HG03103 (cell line): ENCODE measurements at regions not wholly inside any gene's neighbourhood (a gene's known extent, or its start where the extent isn't known, plus 50 kb on each side); places are given as distances from the start of the nearest gene placed in this dataset.

Experiments used
- ATAC-seq: cut with Tn5 transposase; IDR thresholded peaks from one replicate; pipeline ENCODE4 v1.9.1; 2021; ENCODE audit warnings: low read depth; ENCODE audit not compliant: unreplicated experiment

DNA sequence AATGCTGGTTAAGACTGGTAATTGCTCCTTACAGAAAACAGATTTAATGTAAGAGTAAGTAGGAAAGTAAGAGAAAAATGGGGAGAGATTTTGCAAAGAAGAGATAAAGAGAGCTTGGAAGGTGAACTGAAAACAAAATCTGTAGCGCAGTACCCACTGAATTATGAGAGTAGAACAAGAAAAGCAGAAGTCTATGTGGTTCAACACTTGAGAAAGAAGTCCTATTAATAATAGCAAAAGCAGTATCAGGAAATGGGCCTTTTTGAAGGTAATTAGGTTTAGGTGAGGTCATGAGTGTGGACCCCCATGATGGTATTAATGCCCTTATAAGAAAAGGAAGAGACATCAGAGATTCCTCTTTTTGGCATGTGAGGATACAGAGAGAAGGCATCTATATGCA is 460.6 kb downstream of the CETN3 start:
- ATAC-seq = no peak

DNA sequence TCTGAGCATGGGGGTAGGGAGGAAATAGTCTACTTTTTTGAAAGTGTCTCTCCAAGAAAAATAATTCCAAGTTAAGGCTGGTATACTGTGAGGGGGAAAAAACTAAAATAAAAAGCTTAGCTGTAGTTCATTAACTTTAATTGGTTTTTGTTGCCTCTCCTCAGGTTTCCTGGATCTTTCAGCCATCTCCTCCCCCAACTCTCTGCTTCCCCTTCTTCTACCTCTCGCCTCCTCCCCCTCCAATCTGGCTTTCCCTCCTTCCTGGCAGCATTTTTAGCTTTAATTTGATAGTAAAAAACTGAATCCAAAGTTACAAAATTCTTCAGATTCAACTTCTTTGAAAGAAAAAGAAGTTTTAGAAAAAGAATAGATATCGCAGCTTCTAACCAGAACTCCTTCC is 462.6 kb downstream of the CETN3 start:
- ATAC-seq = no peak

DNA sequence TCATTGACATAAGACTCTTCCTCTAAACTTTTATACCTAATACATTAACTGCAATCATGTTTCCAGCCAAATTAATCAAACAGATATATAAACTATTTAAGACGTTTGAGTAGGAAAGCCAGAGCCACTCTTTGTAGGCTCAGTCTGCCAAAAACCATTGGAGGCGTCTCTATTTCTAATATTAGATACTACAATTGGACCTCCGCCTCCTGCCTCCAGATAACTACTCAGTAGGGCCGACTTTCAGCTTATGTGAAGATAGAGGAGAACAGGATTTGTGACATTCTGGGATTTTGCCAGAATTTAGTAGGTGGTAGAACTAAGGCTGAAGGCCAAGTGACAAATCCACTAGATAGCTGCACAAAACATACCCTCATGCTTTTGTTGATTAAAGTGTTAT is 463.0 kb downstream of the CETN3 start:
- no peak for ATAC-seq

DNA sequence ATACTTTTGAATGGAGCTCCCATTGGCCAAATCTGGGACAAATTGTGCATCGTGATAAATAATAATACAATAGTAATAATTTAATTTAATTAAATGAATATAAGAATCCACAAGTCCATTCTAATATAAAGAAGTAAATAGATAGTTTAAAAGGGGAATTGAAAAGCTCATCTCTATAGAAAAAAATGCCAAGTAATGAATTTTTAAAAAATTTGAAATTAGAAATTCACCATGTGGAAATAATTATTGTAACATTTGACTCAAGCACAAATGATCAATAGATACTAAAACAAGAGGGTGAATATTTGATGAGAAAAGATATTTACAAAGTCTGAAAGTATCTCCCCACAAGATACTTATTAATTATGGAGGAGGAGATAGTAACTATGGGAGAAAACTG is 467.4 kb downstream of the CETN3 start:
- no peak for ATAC-seq

DNA sequence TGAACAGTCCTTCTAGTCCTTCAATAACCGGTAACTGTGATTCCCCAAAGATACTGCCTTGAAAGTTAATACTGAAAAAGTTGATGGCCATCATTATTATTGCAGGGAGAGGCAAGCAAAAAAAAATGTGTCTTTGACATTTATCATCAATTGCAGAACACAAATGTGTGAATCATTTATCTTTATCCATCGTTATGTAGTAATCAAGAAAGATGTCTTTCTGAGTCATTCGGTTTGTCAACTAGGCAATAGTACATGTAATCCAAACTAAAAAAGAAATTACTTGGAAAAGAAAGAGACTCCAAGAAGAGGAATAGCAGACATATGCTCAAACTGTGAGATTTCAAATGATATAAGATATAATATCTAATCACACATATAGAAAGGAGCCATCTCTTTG is 473.0 kb downstream of the CETN3 start:
- ATAC-seq = no peak

DNA sequence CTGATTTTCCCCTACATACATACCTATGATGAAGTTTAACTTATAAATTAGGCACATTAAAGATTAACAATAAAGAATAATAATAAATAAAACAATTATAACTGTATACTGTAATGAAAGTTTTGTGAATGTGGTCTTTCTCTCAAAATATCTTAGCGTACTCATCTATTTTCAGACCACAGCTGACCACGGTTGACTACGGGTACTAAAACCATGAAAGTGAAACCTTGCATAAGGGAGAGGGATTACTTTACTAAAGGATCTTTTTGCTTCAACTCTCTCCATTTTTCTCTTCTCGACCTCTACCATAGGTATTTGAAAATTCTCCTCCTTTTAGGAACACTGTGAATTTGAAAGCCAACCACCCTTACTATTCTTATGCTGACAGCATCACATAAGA is 475.5 kb downstream of the CETN3 start:
- ATAC-seq = no peak

DNA sequence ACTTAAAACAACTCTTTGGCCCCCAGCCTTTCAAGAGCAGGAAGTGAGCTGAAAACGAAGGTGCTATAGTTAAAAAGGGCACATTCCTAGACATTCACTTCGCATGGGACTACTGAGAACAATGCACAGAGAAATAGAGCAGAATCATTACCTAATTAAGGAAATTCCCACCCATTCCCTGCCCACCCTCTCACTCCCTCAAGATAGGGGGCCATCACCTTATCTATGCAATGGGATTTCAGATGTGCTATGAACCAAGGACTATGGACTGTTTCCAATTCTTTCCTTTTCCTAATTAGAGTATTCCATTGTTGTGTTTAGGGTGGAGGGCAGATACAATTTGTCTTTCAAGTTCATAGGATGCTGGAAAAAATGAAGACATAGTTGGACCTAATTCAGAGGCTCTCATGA is 476.8 kb downstream of the CETN3 start:
- ATAC-seq = no peak

DNA sequence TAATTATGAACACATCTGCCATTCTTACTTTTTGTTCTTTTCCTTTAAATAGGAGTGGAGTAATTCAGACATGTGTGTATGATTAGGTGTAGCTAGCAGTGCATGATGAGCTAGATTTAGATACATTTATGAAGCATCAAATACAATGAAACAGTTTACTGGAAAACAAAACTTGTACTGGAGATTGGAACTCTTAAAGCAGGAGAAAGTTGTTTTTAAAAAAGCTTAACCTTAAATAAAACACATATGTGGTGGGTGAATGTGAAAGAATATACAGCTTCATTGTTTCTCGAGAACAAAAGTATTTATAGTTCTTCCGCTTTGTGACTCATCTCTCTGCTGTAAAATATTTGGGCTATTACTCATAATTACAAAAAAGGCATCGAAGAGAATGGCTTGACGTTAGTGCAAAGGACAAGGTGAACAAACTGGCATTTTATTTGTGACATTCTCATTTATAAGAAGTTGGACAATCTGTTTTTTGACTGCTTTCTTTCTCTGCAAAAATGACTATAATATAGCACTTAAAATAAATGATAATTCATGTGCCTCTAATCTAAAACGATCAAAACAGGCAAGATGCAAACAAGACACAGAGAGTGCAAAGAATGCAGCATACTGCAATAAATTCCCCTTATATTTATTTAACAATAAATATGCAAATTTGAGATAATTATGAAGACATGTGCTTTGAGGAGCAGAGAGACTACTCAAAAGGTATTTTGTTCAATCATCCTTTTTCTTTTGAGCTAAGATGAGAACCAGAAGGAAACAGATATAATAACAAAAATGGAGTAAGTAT is 478.8 kb downstream of the CETN3 start:
- peak; percentile 76 for ATAC-seq

DNA sequence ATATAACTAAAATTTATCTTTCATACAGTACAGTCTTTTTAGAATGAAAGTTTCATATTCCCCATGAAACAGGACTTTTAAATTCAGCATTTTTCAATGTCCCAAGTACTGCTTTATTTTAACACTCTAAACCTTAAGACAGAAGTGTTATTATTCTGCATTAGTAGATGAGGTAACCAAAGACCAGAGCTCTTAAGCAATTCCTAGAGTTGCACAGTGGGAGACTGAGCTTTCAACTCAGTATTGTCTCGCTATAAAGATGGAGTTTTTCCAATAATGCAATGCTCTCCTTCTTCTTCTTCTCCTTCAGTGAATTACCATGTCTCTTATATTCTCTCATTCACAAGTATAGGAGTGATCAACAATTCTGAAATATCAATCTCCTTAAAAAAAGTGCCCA is 479.7 kb downstream of the CETN3 start:
- ATAC-seq = no peak

DNA sequence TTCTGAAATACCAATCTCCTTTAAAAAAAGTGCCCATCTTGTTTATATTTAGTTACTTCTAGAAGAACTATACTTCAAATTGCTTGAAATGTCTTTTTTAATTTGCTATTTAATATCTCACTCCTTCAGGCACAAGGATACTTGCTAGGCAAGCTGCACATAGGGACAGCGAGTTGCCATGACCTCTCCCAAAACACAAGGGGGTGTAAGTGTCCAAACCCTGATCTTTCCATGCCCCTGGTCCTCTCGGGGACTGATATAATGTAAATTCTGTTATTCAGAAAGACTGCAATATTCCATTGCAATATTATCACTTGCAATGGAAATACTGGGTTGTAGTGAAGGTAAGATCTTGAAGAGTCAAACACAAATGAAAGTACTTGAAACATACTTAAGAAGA is 480.4 kb downstream of the CETN3 start:
- ATAC-seq = no peak

DNA sequence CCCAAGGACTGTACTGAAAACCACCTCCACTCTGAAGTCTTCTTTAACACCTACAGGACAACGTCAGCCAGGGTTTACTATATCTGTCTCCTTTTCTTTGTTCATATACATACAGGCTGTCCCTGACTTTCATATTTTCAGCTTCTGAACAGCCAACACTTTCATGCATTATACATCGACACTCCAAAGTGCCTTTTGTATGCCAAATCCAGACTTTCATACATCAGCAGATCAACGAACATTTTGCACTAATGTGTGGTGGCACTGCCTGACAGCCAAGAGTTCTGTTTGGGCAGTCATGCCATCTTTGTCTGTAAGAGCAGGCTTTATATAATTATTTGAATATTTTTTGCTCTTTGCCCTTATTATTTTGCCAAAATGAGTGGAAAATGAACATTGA is 487.4 kb downstream of the CETN3 start:
- no peak for ATAC-seq

DNA sequence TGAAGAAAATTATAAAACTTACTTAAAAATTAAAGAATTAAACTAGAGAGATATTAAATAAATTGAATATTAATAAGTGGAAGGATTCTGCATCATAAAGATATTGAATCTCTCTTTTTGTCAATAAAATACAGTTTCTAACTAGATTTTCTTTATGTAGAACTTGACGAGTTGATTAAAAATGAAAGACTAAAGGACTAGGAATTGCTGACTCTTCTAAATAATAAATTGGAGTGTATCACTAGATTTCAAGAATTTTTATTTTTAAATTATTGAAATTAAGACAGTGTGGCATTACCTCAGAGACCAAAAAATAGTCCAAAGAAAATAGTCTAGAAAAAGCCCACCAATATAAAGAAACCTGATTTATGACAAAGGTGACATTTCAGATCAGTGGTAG is 492.4 kb downstream of the CETN3 start:
- ATAC-seq = no peak

DNA sequence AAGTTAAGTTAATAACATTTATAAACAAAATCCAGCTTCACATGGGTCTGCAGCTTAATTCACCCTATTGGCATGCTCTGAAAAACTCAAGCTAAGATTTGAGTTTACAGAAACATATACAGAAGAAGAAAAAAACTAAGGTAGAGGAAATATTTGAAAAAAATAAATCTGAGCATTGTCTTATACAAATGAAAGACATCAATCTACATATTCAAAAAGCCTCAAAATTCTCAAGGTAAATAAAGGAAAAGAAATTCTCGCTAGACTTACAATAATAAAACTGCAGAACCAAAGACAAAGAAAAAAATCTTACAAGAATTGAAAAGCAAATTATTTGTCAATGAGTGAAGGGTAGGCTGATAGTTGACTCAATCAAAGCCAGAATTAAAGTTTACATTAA is 493.4 kb downstream of the CETN3 start:
- ATAC-seq = no peak

DNA sequence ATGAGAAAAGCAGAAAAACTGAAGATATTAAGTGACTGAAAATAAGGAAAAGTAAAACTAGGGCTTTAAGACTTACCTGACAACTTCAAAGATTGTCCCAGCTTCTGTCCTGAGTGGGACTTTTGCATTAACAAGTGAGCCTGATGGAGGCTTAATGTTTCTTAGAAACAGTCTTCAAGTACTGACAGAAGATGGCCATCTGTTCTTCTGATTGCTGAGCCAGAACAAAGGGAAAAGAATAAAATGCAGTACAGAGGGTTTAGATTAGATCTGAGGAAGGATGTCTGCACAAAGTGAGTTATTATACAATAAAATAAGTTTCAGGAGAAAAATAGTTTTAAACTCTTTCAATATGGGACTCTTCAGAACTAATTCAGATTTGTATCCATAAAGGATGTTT is 500.7 kb downstream of the CETN3 start:
- no peak for ATAC-seq

DNA sequence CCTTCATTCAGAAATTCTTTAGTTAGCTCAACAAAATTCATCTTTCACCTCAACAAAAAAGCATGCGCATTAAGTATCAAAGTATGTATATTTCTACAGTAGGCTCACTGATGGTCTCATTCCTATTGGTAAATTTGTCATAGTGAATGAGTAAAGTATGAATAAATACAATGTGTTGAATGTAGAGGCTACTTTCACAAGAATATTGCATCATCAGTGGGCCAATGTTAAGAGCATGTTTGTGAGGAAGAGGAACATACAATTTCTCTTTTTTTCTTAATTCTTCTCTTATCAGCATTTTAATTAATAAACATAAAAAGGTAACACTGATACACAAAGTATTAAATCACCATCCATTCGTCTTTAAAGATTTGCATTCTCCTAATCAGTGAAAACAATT is 505.1 kb downstream of the CETN3 start:
- no peak for ATAC-seq

DNA sequence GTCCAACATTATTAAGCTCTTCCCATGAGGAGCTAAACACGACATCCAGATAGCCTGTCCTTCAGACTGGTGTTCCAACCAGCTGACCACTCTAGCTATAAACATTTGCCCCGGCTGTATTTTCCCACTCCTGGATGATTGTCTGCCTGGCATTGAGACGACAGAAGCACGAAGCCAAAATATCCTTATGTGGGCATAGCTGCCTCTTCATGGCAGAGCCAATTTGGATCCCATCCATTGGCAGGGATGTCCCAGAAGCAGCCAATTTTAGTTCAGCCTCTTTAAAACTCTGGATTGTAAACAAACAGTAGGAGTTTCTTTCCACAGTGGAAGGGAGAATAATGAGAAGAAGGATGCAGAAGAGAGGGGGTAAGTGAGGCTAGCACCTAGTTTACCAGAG is 507.6 kb downstream of the CETN3 start:
- no peak for ATAC-seq

DNA sequence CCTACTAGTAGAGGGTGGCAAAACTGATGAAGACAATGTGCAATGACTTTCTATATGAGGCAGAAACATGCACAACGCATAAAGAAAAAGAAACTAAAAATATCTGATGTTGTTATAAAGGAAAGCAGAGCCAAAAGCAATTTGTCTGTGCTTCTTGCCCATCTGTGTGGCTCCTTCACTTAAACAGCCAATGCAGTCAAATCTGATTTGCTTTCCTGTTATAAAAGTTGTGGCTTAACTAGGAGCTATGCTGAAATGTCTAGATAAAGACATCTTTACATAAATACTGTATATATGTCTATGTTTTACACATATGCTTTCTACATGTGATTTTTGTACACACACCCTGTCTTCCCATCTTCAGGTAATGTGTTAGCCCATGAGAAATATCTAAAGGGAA is 508.2 kb downstream of the CETN3 start:
- ATAC-seq = no peak

DNA sequence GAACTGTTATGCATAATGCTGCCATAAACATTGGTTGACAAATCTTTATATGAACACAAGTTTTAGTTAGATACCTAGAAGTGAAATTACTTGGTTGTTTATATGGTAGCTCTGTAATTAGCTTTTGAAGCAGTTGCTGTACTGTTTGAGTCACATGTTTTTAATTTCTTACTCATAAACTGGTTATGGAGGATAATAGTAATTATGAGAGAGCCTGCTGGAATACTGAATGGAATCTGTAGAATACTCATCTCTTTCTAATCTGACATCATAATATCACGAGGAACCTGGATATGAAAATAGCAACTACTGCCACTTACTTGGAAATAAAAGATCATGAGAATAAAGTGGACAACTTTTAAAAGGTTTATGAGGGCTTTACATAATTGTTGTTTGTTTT is 509.2 kb downstream of the CETN3 start:
- ATAC-seq = no peak

DNA sequence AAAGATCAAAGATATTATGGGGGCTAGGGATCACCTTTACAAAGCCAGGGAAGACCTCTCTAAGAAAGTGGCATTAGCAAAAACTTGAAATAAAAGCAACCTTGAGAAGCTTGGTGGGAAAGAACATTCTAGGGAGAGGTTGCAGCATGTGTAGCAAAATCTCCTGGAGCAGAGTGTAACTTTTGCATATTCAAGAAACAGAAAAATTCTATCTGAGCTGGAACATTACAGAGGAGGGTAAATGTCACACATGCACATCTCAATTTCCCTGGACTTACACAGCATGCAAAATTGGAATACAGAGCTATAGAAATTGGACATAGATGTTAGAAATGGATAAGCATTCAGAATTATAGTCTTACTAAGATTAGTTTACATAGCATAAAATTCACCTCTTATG is 510.0 kb downstream of the CETN3 start:
- no peak for ATAC-seq

DNA sequence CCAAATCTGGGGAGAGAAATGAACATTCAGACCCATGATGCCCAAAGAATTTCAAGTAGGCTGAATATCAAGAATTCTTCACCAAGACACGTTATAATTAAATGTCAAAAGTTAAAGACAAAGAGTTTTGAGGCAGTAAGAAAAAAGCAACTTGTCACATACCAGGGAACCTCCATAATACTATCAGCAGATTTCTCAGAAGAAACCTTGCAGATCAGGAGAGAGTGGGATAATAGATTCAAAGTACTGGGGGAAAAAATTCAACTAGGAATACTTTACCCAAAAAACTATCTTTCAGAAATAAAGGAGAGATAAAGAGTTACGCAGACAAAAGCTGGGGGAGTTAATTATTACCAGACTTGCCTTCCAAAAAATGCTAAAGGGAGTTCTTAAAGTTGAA is 516.0 kb downstream of the CETN3 start:
- ATAC-seq = no peak

DNA sequence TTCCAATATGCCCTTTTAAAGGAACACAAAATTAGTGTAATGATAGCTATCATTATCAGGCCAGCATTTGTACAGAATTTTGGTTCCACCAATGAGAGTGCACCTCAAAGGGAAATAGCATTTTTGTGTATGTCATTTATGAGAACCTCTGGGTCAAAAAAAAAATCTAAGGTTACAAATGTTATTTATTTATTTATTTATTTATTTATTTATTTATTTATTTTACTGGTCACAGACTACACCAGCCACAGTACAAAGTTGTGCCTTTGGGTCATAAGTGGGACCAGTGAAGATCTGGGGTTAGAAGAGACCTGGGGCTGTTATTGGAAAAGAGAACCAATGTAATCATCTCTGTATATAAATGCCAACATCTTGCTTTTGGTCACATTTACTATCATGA is 523.9 kb downstream of the CETN3 start:
- ATAC-seq = no peak

DNA sequence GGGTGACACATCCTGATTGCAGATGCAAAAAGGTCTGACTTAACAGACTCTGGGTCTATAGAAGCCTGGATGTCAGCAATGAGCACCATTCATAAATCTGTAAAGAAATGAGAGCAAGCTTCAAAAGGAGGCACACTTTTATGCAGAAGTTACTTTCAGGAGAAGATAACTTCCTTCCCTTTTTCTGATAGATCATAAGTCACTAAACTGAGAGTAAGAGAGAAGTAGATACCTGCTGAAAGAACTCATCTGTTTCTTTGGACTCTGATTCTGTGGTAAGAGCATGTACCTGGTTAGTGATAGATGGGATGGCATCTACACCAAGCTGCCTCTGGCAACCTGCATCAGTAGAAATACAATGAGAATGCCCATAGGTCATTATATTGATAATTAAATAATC is 525.6 kb downstream of the CETN3 start:
- no peak for ATAC-seq
